Nephron (organoid): ENCODE measurements at regions not wholly inside any gene's neighbourhood (a gene's known extent, or its start where the extent isn't known, plus 50 kb on each side); places are given as distances from the start of the nearest gene placed in this dataset.

Experiments
- H3K27ac Mint-ChIP-seq, 3 experiments: 2 replicates each; pipeline ENCODE4 v1.8.0; 2020; ENCODE audit warnings: mixed read lengths in 3 of 3, mild to moderate bottlenecking in 2 of 3, moderate library complexity in 1 of 3
- H3K27me3 Mint-ChIP-seq: 2 replicates; pipeline ENCODE4 v1.8.0; 2021; ENCODE audit warnings: low read depth, mild to moderate bottlenecking, moderate library complexity, mixed read lengths
- H3K36me3 Mint-ChIP-seq: 2 replicates; pipeline ENCODE4 v1.8.0; 2020; ENCODE audit warnings: low read depth, mixed read lengths
- H3K4me1 Mint-ChIP-seq: 2 replicates; pipeline ENCODE4 v1.8.0; 2020; ENCODE audit warnings: mixed read lengths
- H3K4me3 Mint-ChIP-seq, 3 experiments: 2 replicates each; pipeline ENCODE4 v1.8.0; 2020; ENCODE audit warnings: mild to moderate bottlenecking in 3 of 3, mixed read lengths in 3 of 3, moderate library complexity in 2 of 3
- H3K9me3 Mint-ChIP-seq: 2 replicates; pipeline ENCODE4 v1.8.0; 2020; ENCODE audit warnings: mixed read lengths
- TF ChIP-seq, protein P1 (sequence below), 3 experiments: fragments of 200-600 bp; sonication (generic); IDR thresholded peaks; one replicate each; pipeline ENCODE4 v1.5.0; 2021; ENCODE audit warnings: antibody characterized with exemption in 3 of 3; ENCODE audit not compliant: unreplicated experiment in 3 of 3

DNA sequence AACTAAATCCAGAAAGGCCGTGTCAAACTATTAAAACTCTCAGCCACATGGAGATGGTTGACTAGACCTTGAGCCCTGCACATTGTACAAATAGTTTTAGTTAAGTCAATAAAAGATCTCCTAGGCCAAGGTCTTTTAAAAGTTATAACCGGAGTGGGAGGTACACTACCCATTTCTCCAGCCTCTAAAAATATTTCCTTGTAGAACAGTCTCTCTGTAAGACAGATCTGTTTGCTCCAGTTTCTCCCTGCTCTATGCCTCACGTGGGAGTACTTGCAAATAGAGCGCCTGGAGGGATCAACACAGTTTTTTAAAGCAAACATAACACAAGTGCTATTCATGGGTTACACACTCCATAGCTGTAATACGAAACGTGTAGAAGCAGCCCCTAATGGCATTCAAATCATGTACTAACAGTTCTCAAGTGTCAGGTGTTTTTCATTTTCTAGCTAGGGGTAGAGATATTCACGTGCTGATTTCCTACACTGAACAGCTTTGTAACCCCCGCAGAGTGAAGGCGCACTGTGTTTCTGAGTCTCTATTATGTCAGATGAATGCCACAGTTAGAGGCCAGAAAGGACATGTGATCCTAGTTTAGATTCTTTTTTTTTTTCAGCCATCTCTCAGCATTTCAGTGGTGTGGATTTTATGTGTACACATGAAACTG, 703.4 kb upstream of the GRAMD2B start:
- TF ChIP-seq, protein P1, sequence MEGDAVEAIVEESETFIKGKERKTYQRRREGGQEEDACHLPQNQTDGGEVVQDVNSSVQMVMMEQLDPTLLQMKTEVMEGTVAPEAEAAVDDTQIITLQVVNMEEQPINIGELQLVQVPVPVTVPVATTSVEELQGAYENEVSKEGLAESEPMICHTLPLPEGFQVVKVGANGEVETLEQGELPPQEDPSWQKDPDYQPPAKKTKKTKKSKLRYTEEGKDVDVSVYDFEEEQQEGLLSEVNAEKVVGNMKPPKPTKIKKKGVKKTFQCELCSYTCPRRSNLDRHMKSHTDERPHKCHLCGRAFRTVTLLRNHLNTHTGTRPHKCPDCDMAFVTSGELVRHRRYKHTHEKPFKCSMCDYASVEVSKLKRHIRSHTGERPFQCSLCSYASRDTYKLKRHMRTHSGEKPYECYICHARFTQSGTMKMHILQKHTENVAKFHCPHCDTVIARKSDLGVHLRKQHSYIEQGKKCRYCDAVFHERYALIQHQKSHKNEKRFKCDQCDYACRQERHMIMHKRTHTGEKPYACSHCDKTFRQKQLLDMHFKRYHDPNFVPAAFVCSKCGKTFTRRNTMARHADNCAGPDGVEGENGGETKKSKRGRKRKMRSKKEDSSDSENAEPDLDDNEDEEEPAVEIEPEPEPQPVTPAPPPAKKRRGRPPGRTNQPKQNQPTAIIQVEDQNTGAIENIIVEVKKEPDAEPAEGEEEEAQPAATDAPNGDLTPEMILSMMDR (IDR thresholded peaks at IDR 0.05; ENCODE audit: unreplicated experiment in 3 of 3) = no peak
- H3K36me3 Mint-ChIP-seq = no peaks in the 10 kb centered on the region
- H3K27ac Mint-ChIP-seq = peak overlapping the region; percentile 78 to 98 (median 85)
- no peaks in the 10 kb centered on the region for H3K9me3 Mint-ChIP-seq
- H3K4me1 Mint-ChIP-seq = peaks cover 42% of the 10 kb centered on the region
- no peaks in the 10 kb centered on the region for H3K27me3 Mint-ChIP-seq
- peak overlapping the region in 2 of 3 experiments; percentile 46 to 52 for H3K4me3 Mint-ChIP-seq

DNA sequence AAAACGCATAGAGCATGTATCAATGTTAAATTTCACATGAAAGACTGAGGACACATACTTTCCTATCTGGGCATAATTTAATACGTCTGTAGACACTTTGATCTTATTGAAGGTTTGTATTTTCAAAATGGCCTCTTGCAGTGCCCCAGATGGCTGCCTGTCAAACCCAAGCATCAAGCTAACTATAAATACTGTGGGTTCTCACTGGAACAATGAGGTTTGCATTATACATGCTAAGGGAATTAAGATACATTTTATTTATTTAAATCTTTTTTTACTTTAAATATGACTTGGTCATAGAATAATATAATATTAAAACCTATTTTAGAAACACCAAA, 702.9 kb upstream of the GRAMD2B start:
- Mint-ChIP-seq H3K36me3 (no peaks in the 10 kb centered on the region), H3K4me3 (peak overlapping the region in 1 of 3 experiments; percentile 0), H3K27ac (peak overlapping the region; percentile 78 to 98 (median 85)), H3K9me3 (no peaks in the 10 kb centered on the region), H3K27me3 (no peaks in the 10 kb centered on the region), H3K4me1 (peaks cover 40% of the 10 kb centered on the region)
- TF ChIP-seq, protein P1 (IDR thresholded peaks at IDR 0.05; ENCODE audit: unreplicated experiment in 3 of 3) = no peak

DNA sequence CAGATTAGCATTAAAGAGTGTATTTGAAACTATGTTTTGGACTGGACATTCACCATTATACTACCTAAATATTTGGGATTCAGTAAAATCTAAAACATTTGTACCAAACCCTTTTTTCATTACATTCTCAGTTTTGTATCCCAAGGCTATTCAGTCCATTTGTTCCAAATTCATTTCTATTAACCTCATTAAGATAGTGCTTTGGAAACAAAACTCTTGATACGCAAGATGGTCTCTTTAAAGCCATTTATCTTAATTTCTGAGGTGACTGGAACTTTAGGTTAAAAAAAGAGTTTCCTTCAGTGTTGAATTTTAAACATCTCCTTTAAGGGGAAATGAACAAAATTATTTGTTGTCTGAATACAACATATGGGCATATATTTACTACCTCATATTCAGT, 702.5 kb upstream of the GRAMD2B start:
- Mint-ChIP-seq H3K27me3 (no peaks in the 10 kb centered on the region), H3K27ac (no peak overlapping the region), H3K9me3 (no peaks in the 10 kb centered on the region), H3K36me3 (no peaks in the 10 kb centered on the region), H3K4me1 (peaks cover 36% of the 10 kb centered on the region), H3K4me3 (no peak overlapping the region)
- TF ChIP-seq, protein P1 (IDR thresholded peaks at IDR 0.05; ENCODE audit: unreplicated experiment in 3 of 3) = no peak

DNA sequence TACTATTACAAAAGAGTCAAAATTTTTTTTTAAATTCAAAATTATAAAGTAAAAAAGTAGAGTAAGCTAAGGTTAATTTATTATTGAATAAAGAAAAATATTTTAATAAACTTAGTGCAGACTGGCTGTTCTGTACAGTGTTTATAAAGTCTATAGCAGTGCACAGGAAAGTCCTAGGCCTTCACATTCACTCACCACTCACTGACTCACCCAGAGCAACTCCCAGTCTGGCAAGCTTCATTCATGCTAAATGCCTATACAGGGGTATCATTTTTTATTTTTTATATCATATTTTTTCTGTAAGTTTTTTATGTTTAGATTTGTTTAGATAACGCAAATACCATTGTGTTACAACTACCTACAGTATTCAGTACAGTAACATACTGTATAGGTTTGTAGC, 700.7 kb upstream of the GRAMD2B start:
- TF ChIP-seq, protein P1 (IDR thresholded peaks at IDR 0.05; ENCODE audit: unreplicated experiment in 3 of 3) = no peak
- Mint-ChIP-seq H3K27ac (no peak overlapping the region), H3K27me3 (no peaks in the 10 kb centered on the region), H3K4me1 (peaks cover 23% of the 10 kb centered on the region), H3K36me3 (no peaks in the 10 kb centered on the region), H3K9me3 (no peaks in the 10 kb centered on the region), H3K4me3 (no peak overlapping the region)

DNA sequence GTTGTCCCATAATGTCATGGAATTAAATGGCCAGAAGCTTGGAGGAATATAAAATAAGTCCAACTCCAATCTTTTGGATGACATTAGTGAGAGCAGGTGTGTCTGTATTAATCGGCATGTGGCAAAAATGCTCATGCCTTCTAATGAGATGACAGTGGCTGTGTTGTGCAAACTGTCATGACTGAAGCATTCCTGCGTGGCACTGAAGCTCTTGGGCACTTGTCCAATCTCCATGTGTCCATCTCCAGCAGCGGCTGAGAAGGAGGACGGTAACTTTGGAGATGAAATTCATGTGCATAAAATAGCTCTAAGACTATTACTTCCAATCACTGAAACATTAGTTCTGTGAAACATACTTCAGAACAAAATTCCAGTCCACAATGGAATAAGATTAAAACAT, 697.5 kb upstream of the GRAMD2B start:
- Mint-ChIP-seq H3K36me3 (peaks cover 4% of the 10 kb centered on the region), H3K4me1 (no peaks in the 10 kb centered on the region), H3K9me3 (peaks cover 15% of the 10 kb centered on the region), H3K27me3 (peaks cover 3% of the 10 kb centered on the region), H3K27ac (no peak overlapping the region), H3K4me3 (no peak overlapping the region)
- TF ChIP-seq, protein P1 (IDR thresholded peaks at IDR 0.05; ENCODE audit: unreplicated experiment in 3 of 3) = no peak

DNA sequence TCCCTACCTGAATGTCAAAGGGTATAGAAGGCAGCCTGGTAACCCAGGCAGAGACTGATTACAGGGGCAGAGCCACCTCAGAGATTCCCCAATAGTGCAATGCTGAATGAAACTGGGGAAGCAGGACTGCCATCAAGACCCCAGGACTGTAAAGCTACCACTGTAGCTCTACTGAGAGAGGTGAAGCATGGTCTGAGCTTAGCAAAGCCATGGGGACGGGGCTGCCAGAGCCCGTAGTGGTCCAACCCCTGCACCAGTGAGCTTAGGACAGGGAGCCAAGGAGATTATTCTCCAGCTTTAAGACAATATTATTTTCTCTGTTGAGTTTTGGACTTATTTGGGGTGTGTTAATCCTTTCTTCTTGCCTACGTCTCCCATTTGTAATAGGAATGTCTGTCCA, 679.3 kb upstream of the GRAMD2B start:
- Mint-ChIP-seq H3K27ac (no peak overlapping the region), H3K9me3 (peaks cover 29% of the 10 kb centered on the region), H3K4me3 (no peak overlapping the region), H3K4me1 (peaks cover 17% of the 10 kb centered on the region), H3K36me3 (peaks cover 6% of the 10 kb centered on the region), H3K27me3 (no peaks in the 10 kb centered on the region)
- TF ChIP-seq, protein P1 (IDR thresholded peaks at IDR 0.05; ENCODE audit: unreplicated experiment in 3 of 3) = no peak
